Superior temporal gyrus (tissue), 1 donor: ENCODE measurements at regions not wholly inside any gene's neighbourhood (a gene's known extent, or its start where the extent isn't known, plus 50 kb on each side); places are given as distances from the start of the nearest gene placed in this dataset.

ENCODE experiments used
- DNase-seq: peaks from one replicate; pipeline ENCODE4 v3.0.0-alpha.2; 2016; ENCODE audit errors: extremely low spot score

- no peak for DNase-seq
These were observed 185.0 kb upstream of the SMIM21 start for GRCh38 chr18:75612456-75612855.

GRCh38 chr18:75607701-75608100, 180.2 kb upstream of the SMIM21 start:
- no peak for DNase-seq

DNA sequence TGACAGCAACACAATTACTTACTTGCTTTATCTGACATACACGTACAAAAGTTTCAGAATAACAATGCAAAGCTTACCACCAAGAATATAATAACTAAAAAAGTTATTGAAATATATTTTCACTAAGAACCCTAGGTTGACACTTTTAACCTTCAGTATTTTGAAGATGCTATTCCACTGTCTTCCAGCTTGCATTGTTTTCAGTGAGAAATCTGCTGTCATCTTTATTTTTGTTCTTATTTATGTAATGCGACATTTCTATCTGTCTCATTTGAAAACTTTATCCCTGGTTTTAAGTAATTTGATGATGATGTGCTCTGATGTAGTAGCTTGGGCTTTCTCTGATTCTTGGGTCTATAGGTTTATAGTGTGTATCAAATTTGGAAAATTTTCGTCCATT, 165.0 kb upstream of the SMIM21 start:
- no peak for DNase-seq

- DNase-seq: no peak
These were observed 160.9 kb upstream of the SMIM21 start for GRCh38 chr18:75588412-75588811.

- no peak for DNase-seq
These were observed 159.6 kb upstream of the SMIM21 start for GRCh38 chr18:75587131-75587530.

DNA sequence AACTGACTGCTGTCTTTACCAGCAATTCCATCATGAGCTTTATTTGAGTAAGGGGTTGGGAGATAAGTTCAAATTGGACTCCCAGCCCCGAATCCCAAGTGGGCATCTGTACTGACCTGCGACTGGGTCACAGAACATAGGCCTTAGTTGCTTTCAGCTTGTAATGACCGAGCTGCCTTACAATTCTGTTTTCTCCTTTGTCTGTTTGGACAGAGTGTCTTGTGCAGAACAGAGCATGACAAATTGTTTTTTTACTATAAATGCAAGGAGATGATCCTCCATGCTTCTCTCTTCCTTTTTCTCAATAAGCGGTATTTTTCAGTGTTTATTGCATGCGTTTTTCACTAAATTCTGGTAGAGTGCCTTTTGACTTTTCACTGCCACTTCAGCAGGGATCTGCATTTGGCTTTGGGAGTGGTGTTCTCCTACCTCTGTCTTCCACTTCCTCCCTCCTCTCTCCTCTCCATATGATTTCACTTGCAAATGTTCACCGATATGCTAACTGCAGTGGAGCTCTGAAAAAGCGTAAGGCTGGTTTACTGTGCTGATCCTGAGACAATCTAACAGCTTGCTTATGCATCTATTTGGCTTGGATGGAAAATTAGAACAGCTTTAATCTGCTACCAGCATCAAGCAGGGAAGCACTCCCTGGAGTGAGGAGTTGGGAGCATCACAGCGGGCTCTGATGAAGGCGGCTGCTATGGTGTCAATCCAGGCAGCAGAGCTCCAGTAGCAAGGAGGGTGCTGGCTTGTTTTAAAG, 158.8 kb upstream of the SMIM21 start:
- DNase-seq: peak; percentile 44

- no peak for DNase-seq
These were observed 155.4 kb upstream of the SMIM21 start for GRCh38 chr18:75582940-75583339.

DNA sequence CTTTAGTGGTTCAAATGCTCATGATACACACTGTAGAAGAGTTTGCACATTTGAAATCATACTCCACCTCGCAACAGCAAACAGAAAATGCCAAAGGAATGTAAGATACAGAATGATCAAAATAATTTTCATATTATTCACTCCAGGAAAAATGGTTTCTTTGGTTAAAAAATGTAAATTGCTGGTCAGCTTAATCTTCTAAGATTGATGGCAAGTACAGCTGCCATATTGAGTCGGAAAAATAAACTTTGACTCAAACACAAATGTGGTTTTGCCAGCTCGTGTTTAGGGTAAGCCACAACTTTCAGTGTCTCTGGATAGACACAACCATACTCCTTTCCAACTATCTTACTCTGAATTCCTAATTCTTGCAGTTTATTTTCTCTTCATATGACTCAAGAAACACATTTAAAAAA, 154.9 kb upstream of the SMIM21 start:
- DNase-seq: no peak

DNA sequence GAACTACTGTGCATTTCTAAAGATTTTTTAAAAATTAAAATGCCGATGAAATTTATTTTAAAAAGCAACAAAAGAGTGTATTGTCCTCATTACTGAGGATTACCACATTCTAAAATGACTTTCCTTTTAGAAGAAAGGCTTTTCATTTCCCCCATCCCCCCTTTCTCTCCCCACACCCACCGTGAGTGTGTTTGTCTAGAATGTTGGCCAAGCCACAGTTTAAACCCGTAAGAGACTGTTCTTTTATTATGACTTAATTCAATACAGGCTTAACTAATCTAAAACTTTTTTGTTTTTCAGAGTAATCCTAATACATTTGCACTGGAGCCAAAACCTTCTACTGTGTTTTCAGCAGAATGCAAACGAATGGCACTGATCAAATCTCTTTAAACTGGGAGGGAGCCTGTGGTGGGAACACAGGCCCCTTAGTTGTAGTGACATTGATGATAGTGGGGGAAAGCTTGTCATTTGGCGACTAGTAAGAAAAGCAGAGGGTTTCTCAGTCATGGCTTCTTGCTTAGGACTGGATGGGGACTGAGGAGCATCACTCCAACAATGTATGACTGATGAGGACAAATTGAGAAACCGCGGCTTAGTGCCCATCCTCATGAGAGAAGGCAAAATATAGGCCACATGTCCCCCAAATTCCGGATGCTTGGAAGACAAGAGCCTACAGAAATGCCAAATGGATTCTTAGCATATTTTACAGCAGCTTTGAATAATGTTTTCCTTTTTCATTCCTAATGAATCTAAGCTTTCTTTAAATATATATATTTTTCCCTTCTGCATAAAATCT, 154.0 kb upstream of the SMIM21 start:
- DNase-seq: no peak

DNA sequence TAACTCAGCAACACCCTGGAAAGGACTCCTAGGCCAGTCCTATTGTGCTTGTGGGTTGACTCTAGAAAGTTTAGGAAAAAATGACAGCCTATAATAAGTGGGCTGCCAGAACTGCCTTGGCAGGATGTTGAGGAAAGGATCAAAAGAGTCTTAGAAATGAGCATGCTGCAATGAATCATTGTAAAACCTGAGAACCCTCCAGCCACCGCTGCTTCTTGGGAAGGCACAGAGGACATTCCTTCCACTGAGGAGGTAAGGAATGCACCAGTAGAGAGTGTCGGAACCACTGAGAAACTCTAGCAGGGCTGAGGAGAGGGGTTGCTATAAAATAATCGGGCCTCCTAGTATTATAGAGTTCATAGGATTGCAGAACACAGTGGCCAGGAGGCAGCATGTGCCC, 146.7 kb upstream of the SMIM21 start:
- DNase-seq: no peak

GRCh38 chr18:75563150-75563549, 135.6 kb upstream of the SMIM21 start:
- no peak for DNase-seq

DNA sequence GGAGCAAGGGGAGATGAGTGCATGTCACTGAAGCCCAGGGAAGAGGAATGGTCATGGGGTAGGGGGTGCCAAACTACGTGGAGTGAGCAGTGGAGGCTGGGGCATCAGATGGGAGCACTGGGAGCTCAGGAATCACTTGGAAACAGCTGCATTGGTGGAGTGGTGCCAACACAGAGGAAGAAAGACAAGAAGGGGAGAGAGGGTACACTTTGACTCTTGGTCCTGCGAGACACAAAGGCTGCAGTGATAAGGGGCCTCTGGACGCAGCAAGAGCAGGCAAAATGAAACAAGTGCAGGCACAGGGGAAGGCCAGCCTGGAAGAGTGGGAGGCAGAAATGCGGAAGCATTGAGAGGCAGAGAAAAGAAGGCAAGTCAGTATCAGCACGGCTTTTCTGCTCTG, 134.7 kb upstream of the SMIM21 start:
- DNase-seq: no peak

DNA sequence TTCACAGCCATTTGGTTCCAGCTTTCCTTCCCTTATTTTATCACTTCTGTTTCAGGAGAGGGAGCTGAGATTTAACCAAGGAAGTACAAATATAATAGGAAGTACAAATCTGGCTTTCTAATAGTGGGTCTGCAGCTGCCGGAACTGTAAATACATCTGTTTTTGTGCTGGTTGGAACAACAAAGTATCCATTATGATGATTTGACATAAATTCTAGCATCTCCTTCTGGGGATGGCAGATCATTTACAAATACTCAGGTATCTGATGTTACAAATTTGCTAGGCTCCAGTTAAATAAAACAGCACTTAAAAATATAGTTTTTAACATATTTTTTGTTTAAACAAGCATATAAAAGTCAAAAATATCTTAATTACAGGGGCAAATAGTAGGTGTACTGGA, 131.3 kb upstream of the SMIM21 start:
- DNase-seq: no peak

- DNase-seq: no peak
These were observed 129.3 kb upstream of the SMIM21 start for GRCh38 chr18:75556841-75557240.

- no peak for DNase-seq
These were observed 127.2 kb upstream of the SMIM21 start for GRCh38 chr18:75554644-75555185.

GRCh38 chr18:75554176-75554575, 126.7 kb upstream of the SMIM21 start:
- no peak for DNase-seq

- DNase-seq: no peak
These were observed 125.5 kb upstream of the SMIM21 start for GRCh38 chr18:75553021-75553420.

GRCh38 chr18:75551071-75551470, 123.6 kb upstream of the SMIM21 start:
- no peak for DNase-seq

GRCh38 chr18:75548353-75548905, 120.9 kb upstream of the SMIM21 start:
- no peak for DNase-seq

DNA sequence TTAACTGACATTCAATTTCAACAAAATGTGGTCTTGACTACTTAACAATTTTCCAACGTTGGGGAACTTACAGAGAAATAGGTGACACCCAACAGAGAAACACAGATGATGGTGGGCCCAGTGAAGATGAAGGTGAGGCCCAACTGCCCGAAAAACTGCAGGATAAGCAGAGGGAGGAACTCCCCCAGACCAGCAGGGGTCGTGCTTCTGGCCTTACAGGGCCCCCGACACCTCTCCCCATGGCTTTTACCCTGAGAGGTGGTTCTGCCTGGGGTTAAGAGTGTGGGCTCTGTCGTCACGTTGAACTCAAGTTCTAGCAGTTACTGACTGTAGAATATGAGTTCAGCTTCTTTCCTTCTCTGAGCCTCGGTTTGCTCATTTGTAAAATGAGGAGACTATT, 119.5 kb upstream of the SMIM21 start:
- DNase-seq: no peak

GRCh38 chr18:75545189-75545588, 117.7 kb upstream of the SMIM21 start:
- DNase-seq: no peak

DNA sequence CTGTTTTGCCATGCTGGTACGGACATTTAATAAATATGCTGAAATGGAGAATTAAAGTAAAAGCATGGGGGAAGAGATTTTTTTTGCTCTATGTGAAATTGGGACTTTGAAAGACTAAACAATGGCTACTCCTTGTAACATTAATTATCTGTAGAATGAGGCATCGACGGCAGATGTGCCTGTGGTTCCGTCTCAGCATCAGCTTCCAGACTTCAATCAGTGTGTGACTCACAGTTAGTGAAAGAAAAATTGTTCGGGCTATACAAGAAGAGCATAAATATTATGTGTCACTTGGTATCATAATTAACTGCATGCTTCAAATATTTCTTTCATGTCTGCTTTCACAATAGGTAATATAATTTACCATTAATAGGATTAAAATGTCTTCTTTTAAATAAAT, 117.0 kb upstream of the SMIM21 start:
- DNase-seq: no peak

DNA sequence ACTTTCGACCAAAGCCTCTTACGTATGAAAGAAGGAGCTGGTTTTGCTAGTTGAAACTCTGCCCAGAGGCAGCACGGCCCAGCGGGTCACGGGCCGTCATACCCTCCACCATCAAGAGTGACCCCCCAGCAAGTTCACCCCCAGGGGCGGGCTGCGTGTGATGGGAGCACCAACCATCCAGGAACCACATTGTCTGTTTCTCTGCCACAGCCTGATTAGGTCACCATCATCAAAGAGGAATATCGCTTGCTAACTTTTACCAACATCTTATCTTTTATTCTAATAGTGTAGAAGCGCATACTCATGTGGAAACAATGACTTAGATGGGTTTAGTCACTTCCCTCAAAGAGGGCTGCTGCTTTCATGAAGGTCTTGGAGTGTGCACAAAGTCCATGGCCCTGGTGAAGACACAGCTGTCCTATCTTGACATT, 116.6 kb upstream of the SMIM21 start:
- no peak for DNase-seq
